Heart left ventricle (tissue), 13 donors: ENCODE measurements at regions not wholly inside any gene's neighbourhood (a gene's known extent, or its start where the extent isn't known, plus 50 kb on each side); places are given as distances from the start of the nearest gene placed in this dataset.

Source experiments
- CTCF ChIP-seq, 12 donors: fragments of 200-600 bp; sonication (generic) in 4 of 12; IDR thresholded peaks; one replicate each; pipeline versions ENCODE4 v1.5.0 to v1.8.0; 2018 to 2022; ENCODE audit warnings: antibody characterized with exemption in 12 of 12, mild to moderate bottlenecking in 5 of 12
- POLR2A ChIP-seq, 2 donors: fragments of 450-650 bp; IDR thresholded peaks; one replicate each; pipeline ENCODE4 v1.6.1; 2017; ENCODE audit warnings: antibody characterized with exemption in 2 of 2, mild to moderate bottlenecking in 2 of 2, moderate library complexity in 2 of 2
- donor health status: ischemic (EF 13 %, LVEDD 7.1; RV severe dilation, severe dysfunction).
- donor health status: DM: no; HTN: yes; CAD: no.
- donor health status: DM: no; HTN: no; CAD: no.
- donor health status: ischemic (EF 25% LVEDD 6.9; RV normal size, moderate dysfunction).
- donor health status: ischemic (EF 25% LVEDD 5.7; RV mildly dilated, moderate dysfunction).
- donor health status: ischemic (EF 35%, LVEDD 5.7; RV mildly dilated, moderate dysfunction).
- donor health status: nonischemic (EF 11% LVEDD 7.7; RV severe dilation, severe dysfunction).
- donor health status: DM: yes; HTN: yes; CAD: no.
- donor health status: PGD.
- donor health status: ischemic (EF 29% LVEDD 5.4; RV normal size, mild dysfunction).
- donor health status: nonischemic (EF 23%, LVEDD 6.1; RV moderate dilation, normal function).

GRCh38 chr1:208516780-208517179 lies 272.6 kb upstream of the PLXNA2 start:
- TF ChIP-seq CTCF (IDR thresholded peaks at IDR 0.05) (no peak), POLR2A (IDR thresholded peaks at IDR 0.05) (no peak)
